Mammary epithelial cell (primary cell): ENCODE measurements at regions not wholly inside any gene's neighbourhood (a gene's known extent, or its start where the extent isn't known, plus 50 kb on each side); places are given as distances from the start of the nearest gene placed in this dataset.

ENCODE experiments used
- CTCF ChIP-seq, 2 donors: IDR thresholded peaks in 1 of 2; conservative IDR thresholded peaks in 1 of 2; 2 replicates each; pipeline ENCODE4 v1.5.1; 2011 to 2012; ENCODE audit warnings: inconsistent platforms in 2 of 2, low read length in 2 of 2, mild to moderate bottlenecking in 2 of 2, control low read depth in 1 of 2, low read depth in 1 of 2; ENCODE audit not compliant: insufficient read depth in 1 of 2; ENCODE audit errors: extremely low read depth in 1 of 2
- EZH2 ChIP-seq: IDR thresholded peaks from 2 replicates; pipeline ENCODE4 v1.6.1; 2012; ENCODE audit warnings: low read length, inconsistent platforms, borderline replicate concordance

- no peak for TF ChIP-seq CTCF (conservative IDR thresholded peaks at IDR 0.05 in 1 of 2, IDR thresholded peaks at IDR 0.05 in 1 of 2; ENCODE audit: extremely low read depth in 1 of 2, insufficient read depth in 1 of 2, low read depth in 1 of 2, low read length in 2 of 2)
- TF ChIP-seq EZH2: no peak
These were observed 1647.6 kb upstream of the SPRY2 start for GRCh38 chr13:81988567-81988966.
